Activated gamma-delta T cell treated with Interleukin-2 at 50 U/mL for 16 hours (primary cell): ENCODE measurements at regions not wholly inside any gene's neighbourhood (a gene's known extent, or its start where the extent isn't known, plus 50 kb on each side); places are given as distances from the start of the nearest gene placed in this dataset.
"Not testable (repeated sequence)": the region's sequence is repeated elsewhere in the genome, so short reads cannot be mapped to it uniquely, and the experiment has no call there.

Experiments
- DNase-seq: peaks from one replicate; pipeline ENCODE4 v3.0.0-alpha.2; 2020

- no peak for DNase-seq
Measured at GRCh38 chr2:62410015-62410453, 96.0 kb downstream of the TMEM17 start.

- DNase-seq = no peak
Measured at GRCh38 chr2:62409442-62409841, 96.6 kb downstream of the TMEM17 start.

DNA sequence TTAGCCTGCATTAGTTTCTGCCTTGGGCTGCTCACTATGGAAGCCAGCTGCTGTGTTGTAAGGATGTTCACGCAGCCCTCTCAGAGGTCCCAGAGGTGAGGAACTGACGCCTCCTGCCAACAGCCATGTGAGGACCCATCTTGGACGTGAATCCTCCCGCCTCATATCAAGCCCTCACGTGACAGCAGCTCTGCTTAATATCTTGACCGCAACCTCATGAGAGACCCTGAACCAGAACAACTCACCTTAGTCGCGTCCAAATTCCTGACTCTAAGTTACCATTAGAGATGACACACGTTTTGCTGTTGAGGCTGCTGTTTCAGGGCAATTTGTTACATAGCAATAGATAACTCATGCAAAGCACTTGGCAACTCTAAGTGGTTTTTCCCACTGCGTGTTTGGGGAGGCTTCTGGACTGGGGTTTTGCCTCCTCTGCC is 97.7 kb downstream of the TMEM17 start:
- DNase-seq = no peak

- DNase-seq = no peak
Measured at GRCh38 chr2:62407838-62408237, 98.2 kb downstream of the TMEM17 start.

DNA sequence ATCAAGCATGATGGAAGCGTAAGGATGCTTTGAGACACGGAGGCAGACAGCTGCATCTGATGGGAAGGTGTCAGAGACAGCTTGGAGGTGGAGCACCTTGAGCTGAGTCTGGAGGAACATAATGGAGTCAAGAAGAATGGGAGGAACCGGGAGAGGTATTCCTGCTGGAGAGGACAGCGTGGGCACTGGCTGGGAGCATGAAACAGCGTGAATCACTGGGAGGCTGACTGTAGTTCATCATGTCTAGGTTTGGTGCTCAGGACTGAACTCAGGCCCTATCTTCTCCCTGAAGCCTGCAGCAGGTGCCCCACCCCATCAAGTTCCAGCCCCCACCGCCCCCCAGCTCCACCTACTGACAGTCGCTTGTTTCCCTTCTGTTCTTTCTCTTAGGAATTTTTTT is 98.6 kb downstream of the TMEM17 start:
- no peak for DNase-seq

DNA sequence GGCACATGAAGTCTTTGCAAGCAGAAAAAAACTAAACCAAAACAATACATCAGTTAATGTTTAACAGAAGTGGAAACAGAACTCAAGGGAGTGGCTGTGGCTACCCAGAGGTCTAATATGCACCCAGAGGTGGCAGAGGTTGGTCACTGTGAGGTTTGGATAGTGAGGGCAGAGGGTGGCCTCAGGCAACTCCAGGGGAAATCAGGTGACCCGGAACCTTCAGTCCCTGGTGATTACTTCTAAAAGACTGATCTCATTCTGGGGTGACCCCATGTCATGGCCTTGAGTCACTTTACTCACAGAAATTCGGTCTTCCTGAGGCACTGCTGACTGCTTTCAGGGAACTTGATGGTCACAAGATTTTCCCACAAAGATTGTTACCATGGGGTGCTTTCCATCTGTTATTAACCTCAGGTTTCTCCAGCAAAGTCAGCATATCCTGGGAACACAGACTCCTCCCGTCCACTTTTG is 99.4 kb downstream of the TMEM17 start:
- no peak for DNase-seq

GRCh38 chr2:62404913-62405312 is 101.1 kb downstream of the TMEM17 start:
- no peak for DNase-seq

DNA sequence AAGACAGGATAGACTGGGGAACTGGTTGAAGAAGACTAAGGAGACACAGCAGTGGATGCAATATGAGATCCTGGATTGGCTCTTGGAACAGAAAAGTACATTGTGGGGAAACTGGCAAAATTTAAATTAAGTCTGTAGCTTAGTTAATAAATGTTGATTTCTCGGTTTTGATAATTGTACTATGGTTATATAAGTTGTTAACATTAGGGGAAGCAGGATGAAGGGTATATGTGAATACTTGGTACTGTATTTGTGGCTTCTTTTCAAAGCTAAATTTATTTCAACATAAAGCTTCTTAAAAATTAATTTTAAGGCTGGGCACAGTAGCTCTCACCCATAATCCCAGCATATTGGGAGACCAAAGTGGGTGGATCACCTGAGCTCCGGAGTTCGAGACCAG is 103.8 kb downstream of the TMEM17 start:
- DNase-seq = no peak

DNA sequence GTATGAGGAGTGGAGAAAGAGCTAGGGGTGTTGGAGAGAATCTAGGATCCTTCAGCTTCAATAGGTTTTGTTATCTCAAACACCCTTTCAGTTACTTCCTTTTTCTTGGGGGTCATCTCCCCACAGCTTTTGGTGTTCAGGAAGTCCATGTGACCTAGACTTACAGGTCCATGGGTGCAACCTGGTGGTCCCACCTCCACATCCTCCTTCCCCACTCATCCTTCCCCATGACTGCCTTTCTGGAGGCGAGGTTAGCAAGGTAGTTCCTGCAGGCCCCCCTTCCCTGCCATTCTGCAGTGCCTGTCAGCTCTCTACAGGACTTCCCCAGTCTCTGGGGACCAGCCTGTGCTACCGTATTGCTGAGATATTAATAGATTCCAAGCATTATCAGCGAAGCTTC is 107.6 kb downstream of the TMEM17 start:
- DNase-seq = no peak

DNA sequence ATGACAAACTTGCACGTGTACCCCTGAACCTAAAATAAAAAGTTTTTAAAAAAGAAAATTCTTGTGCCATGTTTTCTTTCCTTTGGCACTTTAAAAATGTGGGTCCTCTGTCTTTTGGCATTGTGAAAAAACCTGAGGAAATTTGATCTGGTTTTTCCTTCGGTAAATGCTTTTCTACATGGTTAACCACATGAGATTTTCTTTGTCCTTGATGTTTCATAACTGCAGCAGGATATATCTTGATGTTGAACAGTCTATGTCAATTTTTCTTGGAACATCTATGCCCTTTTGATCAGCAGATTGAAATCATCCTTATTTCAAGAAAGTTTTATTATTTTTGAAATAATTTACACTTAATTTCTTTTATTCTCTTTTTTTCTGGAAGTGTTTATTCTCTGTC is 109.1 kb downstream of the TMEM17 start:
- no peak for DNase-seq

DNA sequence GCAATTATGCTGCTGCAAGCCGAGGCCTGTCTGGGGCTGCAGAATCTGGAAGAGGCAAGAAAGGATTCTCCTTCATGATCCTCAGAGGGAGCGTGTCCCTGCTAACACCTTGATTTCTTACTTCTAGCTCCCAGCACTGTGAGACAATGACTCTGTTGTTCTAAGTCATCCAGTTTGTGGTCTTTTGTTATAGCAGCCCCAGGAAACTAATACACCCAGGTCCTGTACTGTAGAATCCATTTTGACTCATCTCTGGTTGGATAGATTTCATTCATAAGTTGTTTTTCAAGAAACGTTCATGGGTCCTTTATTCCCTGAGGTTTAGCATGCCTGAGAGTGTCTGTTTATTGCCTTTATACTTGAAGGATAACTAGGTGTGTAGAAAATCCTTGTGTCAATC is 112.7 kb downstream of the TMEM17 start:
- DNase-seq = no peak

DNA sequence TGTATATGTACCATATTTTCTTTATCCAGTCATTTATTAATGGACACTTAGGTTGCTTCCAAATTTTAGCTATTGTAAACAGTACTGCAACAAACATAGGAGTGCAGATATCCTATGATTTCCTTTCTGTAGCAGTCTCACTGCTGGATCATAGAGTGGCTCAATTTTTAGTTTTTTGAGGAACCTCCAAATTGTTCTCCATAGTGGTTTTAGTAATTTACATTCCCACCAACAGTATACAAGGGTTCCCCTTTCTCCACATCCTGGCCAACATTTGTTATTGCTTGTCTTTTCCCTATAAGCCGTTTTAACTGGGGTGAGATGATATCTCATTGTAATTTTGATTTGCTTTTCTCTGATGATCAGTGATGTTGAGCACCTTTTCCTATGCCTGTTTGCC is 114.3 kb downstream of the TMEM17 start:
- DNase-seq = no peak

DNA sequence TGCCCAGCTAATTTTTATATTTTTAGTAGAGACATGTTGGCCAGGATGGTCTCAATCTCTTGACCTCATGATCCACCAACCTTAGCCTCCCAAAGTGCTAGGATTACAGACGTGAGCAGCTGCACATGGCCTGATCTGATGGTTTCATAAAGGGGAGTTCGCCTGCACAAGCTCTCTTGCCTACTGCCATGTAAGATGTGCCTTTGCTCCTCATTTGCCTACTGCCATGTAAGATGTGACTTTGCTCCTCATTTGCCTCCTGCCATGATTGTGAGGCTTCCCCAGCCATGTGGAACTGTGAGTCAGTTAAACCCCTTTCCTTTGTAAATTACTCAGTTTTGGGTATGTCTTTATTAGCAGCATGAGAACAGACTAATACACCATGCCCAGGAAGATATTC is 119.6 kb downstream of the TMEM17 start:
- not testable (repeated sequence) for DNase-seq

- no peak for DNase-seq
Measured at GRCh38 chr2:62383846-62384245, 122.1 kb downstream of the TMEM17 start.

DNA sequence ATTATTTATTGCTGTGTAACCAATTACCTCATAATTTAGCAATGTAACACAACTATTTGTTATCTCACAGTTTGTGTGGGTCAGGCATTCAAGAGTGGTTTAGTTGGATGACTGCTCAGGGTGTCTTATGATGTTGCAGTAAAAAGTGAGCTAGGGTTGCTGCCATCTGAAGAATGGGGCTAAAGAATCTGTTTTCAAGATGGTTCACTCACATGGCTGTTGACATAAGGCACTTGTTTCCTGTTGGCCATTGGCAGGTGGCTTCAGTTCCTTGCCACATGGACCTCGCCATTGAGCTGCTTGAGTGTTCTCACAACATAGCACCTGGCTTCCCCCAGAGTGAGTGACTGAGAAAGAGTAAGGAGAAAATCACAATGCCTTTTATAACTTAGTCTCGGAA is 123.2 kb downstream of the TMEM17 start:
- no peak for DNase-seq

DNA sequence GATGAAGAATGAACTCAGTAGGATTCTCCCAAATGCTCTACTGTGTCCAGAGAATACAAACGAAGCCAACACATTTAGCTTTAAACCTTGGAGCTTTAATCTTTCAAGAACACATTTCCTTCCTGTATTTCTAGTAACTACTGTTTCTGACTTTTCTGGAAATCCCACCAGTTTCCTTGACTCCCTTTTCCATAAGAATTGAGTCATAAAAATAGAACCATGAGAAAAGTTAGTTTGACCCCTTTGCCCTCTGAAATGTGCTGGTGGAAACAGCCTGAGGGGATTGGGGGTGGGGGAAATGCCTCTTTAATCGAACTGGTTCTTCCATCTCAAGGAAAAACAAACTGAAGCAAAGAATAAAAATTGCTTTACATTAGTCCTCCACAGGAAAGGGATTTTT is 123.9 kb downstream of the TMEM17 start:
- DNase-seq = no peak

- DNase-seq = no peak
Measured at GRCh38 chr2:62381656-62382055, 124.3 kb downstream of the TMEM17 start.

GRCh38 chr2:62379566-62379965 is 126.4 kb downstream of the TMEM17 start:
- DNase-seq = no peak

DNA sequence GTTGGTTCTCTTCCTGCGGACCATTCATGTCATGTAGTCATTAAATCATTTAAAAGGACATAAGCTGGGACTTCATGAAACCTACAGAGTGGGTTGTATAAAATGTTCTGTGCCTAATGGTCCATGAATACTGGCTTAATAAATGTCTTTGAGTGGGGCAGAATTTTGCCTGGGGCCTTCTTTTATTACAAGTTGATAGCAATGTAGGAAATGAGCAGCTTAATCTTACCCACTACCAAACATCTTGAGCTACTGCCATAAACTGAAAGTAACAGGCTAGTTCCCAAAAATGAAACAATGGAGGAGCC is 130.9 kb downstream of the TMEM17 start:
- no peak for DNase-seq

- DNase-seq = no peak
Measured at GRCh38 chr2:62374301-62375112, 131.5 kb downstream of the TMEM17 start.

DNA sequence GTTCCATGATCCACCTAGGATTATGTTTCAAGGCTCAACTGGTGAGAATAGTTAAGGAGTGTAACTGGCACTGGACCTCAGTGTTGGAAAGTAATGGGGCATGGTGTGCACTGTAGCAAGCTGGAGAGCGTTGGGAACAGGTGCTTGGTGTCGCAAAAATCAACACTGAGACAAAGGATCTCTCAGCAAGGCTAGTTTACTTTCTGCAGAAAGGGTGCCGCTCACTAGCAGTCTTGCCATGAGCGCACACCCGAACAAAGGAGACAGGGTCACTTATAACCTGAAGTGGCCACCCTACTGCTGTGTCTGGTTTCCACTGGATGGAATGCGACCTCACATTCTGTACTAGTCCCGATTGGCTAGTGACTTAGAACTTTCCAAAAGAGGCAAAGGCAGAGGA is 133.2 kb downstream of the TMEM17 start:
- no peak for DNase-seq

DNA sequence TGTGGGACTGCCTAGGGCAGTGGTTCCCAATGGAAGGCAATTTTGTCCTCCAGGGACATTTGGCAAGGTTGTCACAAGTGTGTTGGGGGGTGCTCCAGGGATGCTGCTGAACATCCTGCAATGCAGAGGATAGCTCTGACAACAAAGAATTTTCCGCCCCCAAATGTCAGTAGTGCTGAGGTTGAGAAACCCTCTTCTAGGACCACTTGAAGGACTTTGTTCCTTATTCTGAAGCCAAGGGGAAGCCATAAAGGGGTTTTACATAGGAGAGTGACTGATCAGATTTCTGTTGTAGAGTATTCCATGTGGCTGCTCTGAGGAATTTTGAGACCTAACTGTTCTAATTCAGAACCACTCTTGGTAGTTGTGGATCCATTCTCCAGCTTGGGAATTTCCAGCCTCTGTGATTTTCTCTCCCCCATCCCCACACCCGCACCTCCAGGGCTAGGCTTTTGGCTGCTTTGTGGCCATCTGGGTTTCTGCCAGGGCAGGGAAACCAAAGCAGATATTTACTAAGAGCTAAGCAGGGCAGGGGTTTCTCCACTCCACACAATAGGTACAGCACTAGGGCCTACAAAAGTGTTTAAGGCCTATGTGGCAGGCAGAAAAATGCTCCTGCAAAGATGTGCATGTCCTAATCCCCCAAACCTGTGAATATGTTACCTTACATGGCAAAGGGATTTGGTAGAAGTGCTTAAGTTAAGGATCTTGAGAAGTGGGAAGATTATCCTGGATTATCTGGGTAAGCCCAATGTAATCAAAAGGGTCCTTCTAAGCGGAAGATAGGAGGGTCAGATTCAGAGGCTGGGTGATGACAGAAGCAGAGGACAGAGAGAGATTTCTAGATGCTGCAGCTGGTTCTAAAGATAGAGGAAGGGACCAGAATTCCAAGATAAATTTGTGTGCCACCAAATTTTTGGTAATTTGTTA is 135.4 kb downstream of the TMEM17 start:
- DNase-seq = no peak

DNA sequence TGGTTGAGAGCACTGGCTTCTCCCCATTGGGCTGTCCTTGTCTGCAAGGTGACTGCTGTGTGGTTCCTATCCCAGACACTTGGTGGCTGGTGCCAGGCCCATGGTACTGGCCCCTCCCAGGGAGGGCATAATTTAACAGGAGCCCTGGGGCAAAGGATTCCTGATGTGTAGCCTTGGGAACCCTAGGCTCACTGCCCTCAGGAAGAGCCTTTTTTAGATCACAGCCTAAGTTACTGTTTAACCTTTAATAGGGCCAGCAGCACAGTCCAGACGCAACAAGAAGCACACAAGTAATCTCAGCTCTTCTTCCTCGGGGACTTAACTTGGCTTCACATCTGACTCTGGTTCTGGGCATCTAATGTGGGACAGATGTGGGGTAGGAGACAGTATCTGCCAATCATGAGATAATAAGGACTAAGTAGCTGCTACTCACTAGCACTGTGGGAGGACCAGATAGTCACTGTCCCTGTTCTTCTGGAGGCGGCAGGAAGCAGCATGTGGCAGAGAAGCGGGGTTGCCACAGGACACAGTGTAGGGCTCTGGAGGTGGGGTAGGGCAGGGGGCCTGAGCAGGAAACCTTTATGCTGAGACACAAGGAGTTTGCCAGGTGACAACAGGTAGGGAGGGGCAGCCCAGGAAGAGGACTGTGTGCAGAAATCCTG is 136.3 kb downstream of the TMEM17 start:
- DNase-seq = no peak
